Activated B cell treated with CpG ODN at 0.5 μM for 24 hours (primary cell): ENCODE measurements at regions not wholly inside any gene's neighbourhood (a gene's known extent, or its start where the extent isn't known, plus 50 kb on each side); places are given as distances from the start of the nearest gene placed in this dataset.
"Not testable (repeated sequence)": the region's sequence is repeated elsewhere in the genome, so short reads cannot be mapped to it uniquely, and the experiment has no call there.

Experiments used
- ATAC-seq: fragments of 200-7000 bp; cut with Tn5 transposase; one replicate; pipeline ENCODE4 v1.10.0; 2021; ENCODE audit warnings: low read depth, mild to moderate bottlenecking, moderate library complexity
- CTCF ChIA-PET: fragments of 350-600 bp; sonication (Branson Sonifier 250); formaldehyde crosslinking; loops from one replicate; lab custom pipeline; 2021; ENCODE audit warnings: antibody characterized with exemption; lab: Charles Lee
- POLR2A ChIA-PET: fragments of 350-600 bp; sonication (Branson Sonifier 250); formaldehyde crosslinking; loops from one replicate; lab custom pipeline; 2021; ENCODE audit warnings: antibody characterized with exemption; lab: Charles Lee
- DNase-seq: peaks from one replicate; pipeline ENCODE4 v3.0.0; 2022
- H3K27ac Mint-ChIP-seq: one replicate; pipeline ENCODE4 v1.8.0; 2020; ENCODE audit warnings: mixed read lengths
- H3K27me3 Mint-ChIP-seq: one replicate; pipeline ENCODE4 v1.8.0; 2021; ENCODE audit warnings: mixed read lengths
- H3K36me3 Mint-ChIP-seq: one replicate; pipeline ENCODE4 v1.8.0; 2021; ENCODE audit warnings: low read depth, mixed read lengths
- H3K4me1 Mint-ChIP-seq: one replicate; pipeline ENCODE4 v1.8.0; 2021; ENCODE audit warnings: mixed read lengths
- H3K4me3 Mint-ChIP-seq: one replicate; pipeline ENCODE4 v1.8.0; 2020; ENCODE audit warnings: mild to moderate bottlenecking, mixed read lengths
- H3K9me3 Mint-ChIP-seq: one replicate; pipeline ENCODE4 v1.8.0; 2020; ENCODE audit warnings: mixed read lengths
- intact Hi-C: fragments of 100-400 bp; cut with micrococcal nuclease; formaldehyde crosslinking; loops from one replicate; pipeline ENCODE4 v1.15.1; 2024
- TF ChIP-seq, protein P1 (sequence below): fragments of 200-600 bp; IDR thresholded peaks from one replicate; pipeline ENCODE4 v1.8.0; 2022; ENCODE audit warnings: antibody characterized with exemption, mild to moderate bottlenecking

- H3K27me3 Mint-ChIP-seq, POLR2A ChIA-PET, H3K36me3 Mint-ChIP-seq, H3K4me1 Mint-ChIP-seq, H3K9me3 Mint-ChIP-seq, ATAC-seq, H3K4me3 Mint-ChIP-seq, H3K27ac Mint-ChIP-seq, intact Hi-C loops, CTCF ChIA-PET, DNase-seq: not testable (repeated sequence)
These were observed 3051.6 kb downstream of the RPIA start for GRCh38 chr2:91742973-91743490.

- CTCF ChIA-PET, ATAC-seq, H3K27ac Mint-ChIP-seq, H3K36me3 Mint-ChIP-seq, H3K4me1 Mint-ChIP-seq, DNase-seq, H3K9me3 Mint-ChIP-seq, intact Hi-C loops, POLR2A ChIA-PET, H3K4me3 Mint-ChIP-seq, H3K27me3 Mint-ChIP-seq: not testable (repeated sequence)
These were observed 3052.4 kb downstream of the RPIA start for GRCh38 chr2:91743910-91744309.

- ATAC-seq, intact Hi-C loops, H3K27ac Mint-ChIP-seq, DNase-seq, H3K4me3 Mint-ChIP-seq, CTCF ChIA-PET, H3K9me3 Mint-ChIP-seq, POLR2A ChIA-PET, H3K36me3 Mint-ChIP-seq, H3K27me3 Mint-ChIP-seq, H3K4me1 Mint-ChIP-seq: not testable (repeated sequence)
These were observed 3053.2 kb downstream of the RPIA start for GRCh38 chr2:91744700-91745141.

- ATAC-seq (peak; percentile 57), DNase-seq (no peak)
- no peak overlapping the region for H3K27ac Mint-ChIP-seq
- no peaks in the 10 kb centered on the region for H3K27me3 Mint-ChIP-seq
- H3K4me3 Mint-ChIP-seq: no peak overlapping the region
- H3K4me1 Mint-ChIP-seq: no peaks in the 10 kb centered on the region
- TF ChIP-seq, protein P1, sequence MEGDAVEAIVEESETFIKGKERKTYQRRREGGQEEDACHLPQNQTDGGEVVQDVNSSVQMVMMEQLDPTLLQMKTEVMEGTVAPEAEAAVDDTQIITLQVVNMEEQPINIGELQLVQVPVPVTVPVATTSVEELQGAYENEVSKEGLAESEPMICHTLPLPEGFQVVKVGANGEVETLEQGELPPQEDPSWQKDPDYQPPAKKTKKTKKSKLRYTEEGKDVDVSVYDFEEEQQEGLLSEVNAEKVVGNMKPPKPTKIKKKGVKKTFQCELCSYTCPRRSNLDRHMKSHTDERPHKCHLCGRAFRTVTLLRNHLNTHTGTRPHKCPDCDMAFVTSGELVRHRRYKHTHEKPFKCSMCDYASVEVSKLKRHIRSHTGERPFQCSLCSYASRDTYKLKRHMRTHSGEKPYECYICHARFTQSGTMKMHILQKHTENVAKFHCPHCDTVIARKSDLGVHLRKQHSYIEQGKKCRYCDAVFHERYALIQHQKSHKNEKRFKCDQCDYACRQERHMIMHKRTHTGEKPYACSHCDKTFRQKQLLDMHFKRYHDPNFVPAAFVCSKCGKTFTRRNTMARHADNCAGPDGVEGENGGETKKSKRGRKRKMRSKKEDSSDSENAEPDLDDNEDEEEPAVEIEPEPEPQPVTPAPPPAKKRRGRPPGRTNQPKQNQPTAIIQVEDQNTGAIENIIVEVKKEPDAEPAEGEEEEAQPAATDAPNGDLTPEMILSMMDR: no peak
- intact Hi-C loops: no loop called here
- CTCF ChIA-PET: no interaction called here
- no peaks in the 10 kb centered on the region for H3K9me3 Mint-ChIP-seq
- POLR2A ChIA-PET: no interaction called here
- H3K36me3 Mint-ChIP-seq: no peaks in the 10 kb centered on the region
These were observed 3057.4 kb downstream of the RPIA start for GRCh38 chr2:91748902-91749301.

DNA sequence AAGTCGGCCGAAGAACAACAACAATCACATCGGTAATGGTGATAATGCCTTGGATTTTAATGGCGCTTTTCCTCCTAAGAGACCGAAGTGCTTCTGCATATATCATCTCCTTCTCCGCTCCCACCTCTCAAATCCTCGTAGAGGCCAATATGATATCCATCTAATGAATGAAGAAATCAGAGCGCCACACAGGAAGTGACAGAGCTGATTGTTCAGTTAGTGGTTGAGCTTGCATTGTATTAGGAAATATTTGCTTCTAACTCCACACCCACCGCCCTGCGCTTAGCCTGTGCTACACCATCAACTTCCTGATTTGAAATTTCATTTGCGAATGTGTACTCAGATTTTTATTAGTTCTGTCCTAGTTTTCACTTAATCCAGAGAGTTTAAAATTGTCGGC lies 3058.2 kb downstream of the RPIA start:
- H3K27me3 Mint-ChIP-seq, intact Hi-C loops, CTCF ChIA-PET, POLR2A ChIA-PET, H3K9me3 Mint-ChIP-seq, H3K4me1 Mint-ChIP-seq, ATAC-seq, H3K27ac Mint-ChIP-seq, DNase-seq, H3K36me3 Mint-ChIP-seq, H3K4me3 Mint-ChIP-seq: not testable (repeated sequence)

DNA sequence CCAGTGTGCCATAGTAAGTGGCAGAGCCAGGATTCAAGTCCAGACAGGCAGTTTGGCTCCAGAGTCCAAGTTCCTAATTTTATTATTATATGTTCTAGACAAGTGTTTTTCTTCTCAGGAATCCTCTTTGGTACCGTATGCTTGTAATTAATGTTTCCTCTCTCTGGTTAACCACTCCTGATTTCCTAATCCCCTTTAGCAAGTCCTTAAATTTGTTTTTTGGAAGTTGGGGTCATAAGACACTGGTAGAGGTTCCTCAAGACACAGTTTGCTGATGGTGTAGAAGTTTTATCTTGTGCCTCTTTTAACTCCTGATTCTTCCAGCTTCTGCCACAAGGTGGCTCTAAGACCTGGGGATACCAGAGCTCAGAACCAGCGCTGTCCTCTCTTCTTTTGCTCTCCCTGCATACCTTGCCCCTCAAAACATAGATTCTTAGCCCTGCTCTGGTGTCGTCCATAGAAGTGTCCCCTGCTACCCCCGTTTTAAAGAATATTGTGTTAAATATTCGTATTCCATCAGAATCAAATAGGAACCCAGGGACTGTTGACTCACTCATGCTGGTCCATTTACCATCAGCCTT lies 3068.0 kb downstream of the RPIA start:
- intact Hi-C loops, H3K36me3 Mint-ChIP-seq, H3K27ac Mint-ChIP-seq, POLR2A ChIA-PET, DNase-seq, CTCF ChIA-PET, H3K27me3 Mint-ChIP-seq, H3K9me3 Mint-ChIP-seq, H3K4me1 Mint-ChIP-seq, H3K4me3 Mint-ChIP-seq, ATAC-seq: not testable (repeated sequence)

- CTCF ChIA-PET, intact Hi-C loops, POLR2A ChIA-PET, ATAC-seq, H3K36me3 Mint-ChIP-seq, H3K27ac Mint-ChIP-seq, H3K4me1 Mint-ChIP-seq, H3K27me3 Mint-ChIP-seq, H3K4me3 Mint-ChIP-seq, H3K9me3 Mint-ChIP-seq, DNase-seq: not testable (repeated sequence)
These were observed 3069.2 kb downstream of the RPIA start for GRCh38 chr2:91760672-91761071.

- DNase-seq, H3K27me3 Mint-ChIP-seq, H3K27ac Mint-ChIP-seq, ATAC-seq, H3K9me3 Mint-ChIP-seq, intact Hi-C loops, POLR2A ChIA-PET, H3K4me1 Mint-ChIP-seq, CTCF ChIA-PET, H3K4me3 Mint-ChIP-seq, H3K36me3 Mint-ChIP-seq: not testable (repeated sequence)
These were observed 3070.8 kb downstream of the RPIA start for GRCh38 chr2:91762312-91762711.

GRCh38 chr2:91763710-91764109 lies 3072.2 kb downstream of the RPIA start:
- DNase-seq, H3K4me3 Mint-ChIP-seq, CTCF ChIA-PET, ATAC-seq, H3K36me3 Mint-ChIP-seq, H3K27ac Mint-ChIP-seq, H3K9me3 Mint-ChIP-seq, intact Hi-C loops, POLR2A ChIA-PET, H3K4me1 Mint-ChIP-seq, H3K27me3 Mint-ChIP-seq: not testable (repeated sequence)

DNA sequence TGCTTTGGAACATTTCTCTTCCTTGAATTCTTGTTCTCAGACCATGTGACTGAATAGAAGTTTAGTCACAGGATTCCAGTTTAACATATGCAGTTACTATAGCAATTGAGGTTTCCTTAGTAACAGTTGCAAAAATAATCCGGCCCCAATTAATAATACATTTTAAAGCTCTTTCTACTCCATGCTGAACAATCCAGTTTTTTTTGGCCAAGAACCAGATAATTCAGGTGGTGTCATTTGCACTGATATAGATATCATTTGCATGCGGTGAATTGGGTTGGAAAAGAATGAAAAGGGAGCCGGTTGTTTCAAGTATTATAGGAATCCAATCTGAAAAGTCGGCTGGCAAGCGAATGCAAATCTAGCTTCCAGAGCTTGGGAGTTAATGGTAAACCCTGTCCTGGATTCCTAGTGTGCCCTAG lies 3073.1 kb downstream of the RPIA start:
- CTCF ChIA-PET, H3K4me3 Mint-ChIP-seq, H3K27me3 Mint-ChIP-seq, H3K27ac Mint-ChIP-seq, H3K4me1 Mint-ChIP-seq, H3K36me3 Mint-ChIP-seq, POLR2A ChIA-PET, H3K9me3 Mint-ChIP-seq, DNase-seq, ATAC-seq, intact Hi-C loops: not testable (repeated sequence)

- H3K4me3 Mint-ChIP-seq, DNase-seq, POLR2A ChIA-PET, H3K27me3 Mint-ChIP-seq, intact Hi-C loops, H3K36me3 Mint-ChIP-seq, ATAC-seq, CTCF ChIA-PET, H3K4me1 Mint-ChIP-seq, H3K9me3 Mint-ChIP-seq, H3K27ac Mint-ChIP-seq: not testable (repeated sequence)
These were observed 3073.7 kb downstream of the RPIA start for GRCh38 chr2:91765018-91765754.
